NCI-H748 (cell line): ENCODE measurements at regions not wholly inside any gene's neighbourhood (a gene's known extent, or its start where the extent isn't known, plus 50 kb on each side); places are given as distances from the start of the nearest gene placed in this dataset.

ENCODE experiments used
- DNase-seq: peaks from one replicate; lab custom pipeline; 2025; ENCODE audit not compliant: unreplicated experiment; lab: John Stamatoyannopoulos, UW

GRCh38 chr2:150140777-150141176 is 346.7 kb downstream of the RND3 start:
- DNase-seq: no peak

- DNase-seq: no peak
These were observed 348.9 kb downstream of the RND3 start for GRCh38 chr2:150138587-150138986.

GRCh38 chr2:150137338-150138069 is 350.0 kb downstream of the RND3 start:
- DNase-seq: no peak

- no peak for DNase-seq
These were observed 350.6 kb downstream of the RND3 start for GRCh38 chr2:150136893-150137292.

- no peak for DNase-seq
These were observed 351.1 kb downstream of the RND3 start for GRCh38 chr2:150136401-150136800.

GRCh38 chr2:150135223-150135883 is 352.1 kb downstream of the RND3 start:
- DNase-seq: no peak

- DNase-seq: no peak
These were observed 353.1 kb downstream of the RND3 start for GRCh38 chr2:150134223-150134857.

GRCh38 chr2:150133623-150134022 is 353.8 kb downstream of the RND3 start:
- peak; percentile 47 for DNase-seq

GRCh38 chr2:150129921-150130575 is 357.4 kb downstream of the RND3 start:
- peak; percentile 85 for DNase-seq

DNA sequence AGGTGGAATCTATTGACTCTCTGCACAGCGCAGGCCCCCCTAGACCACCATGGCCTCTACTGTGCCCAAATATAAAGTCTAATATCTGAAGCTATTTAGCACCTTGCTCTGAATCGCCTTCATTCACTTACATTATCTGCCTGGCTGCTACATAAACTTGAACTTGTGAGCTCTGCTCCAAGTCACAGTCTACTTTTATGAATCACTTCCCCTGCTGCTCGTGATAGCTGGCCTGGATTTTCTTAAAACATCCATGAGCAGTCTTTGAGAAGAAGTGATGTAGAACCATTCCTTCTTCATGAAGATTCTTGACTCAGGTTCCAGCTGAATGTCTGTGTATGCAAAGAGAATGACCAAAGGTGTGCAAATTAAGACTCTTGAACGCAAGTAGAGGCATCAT is 359.5 kb downstream of the RND3 start:
- DNase-seq: no peak

DNA sequence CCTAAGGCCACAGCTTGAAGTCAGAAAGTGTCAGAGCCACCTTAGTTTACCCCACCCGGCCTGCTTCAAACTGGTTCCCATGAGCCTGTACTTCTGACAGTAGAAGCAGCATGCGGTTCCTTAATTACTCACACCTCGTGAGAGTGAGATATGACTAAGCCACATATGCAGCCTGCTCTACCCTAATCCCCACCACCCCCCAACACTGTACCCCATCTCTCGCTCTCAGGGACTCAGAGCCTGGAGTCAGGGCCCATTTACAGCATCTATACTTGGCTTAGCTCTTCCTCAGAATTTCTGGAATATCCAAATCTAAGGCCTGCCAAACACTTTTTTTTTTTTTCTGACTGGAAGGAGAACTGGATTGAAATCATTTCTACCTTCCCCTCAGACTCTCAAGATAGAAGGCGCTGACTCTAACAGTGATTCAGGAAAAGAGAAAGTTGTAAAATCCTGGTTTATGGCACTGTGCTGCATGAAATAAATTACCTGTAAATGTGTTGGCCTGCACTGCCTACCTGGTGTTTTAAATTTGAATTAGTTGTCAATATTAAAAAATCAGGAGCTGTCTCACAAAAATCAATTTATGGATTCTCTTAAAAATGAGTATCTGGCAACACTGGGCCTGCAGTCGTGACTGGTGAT is 360.0 kb downstream of the RND3 start:
- no peak for DNase-seq

DNA sequence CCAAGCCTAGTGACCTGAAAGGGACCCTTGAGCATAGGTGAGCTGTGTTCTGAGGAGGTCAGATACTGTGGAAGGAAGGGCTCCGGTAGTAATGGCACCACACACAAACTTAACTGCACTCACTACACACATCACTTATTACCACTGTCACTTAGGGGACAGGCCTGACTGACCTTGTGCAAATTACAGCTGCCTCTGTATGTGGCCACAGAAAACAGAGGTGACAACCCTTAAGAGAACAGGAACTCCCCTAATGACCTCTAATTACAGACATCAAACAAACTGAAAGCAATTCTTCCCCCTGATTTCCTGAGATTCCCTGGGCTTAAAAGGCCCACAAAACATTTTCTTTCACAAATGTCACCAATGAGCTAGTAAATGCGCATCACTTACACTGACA is 360.6 kb downstream of the RND3 start:
- DNase-seq: peak; percentile 44

GRCh38 chr2:150126143-150126740 is 361.2 kb downstream of the RND3 start:
- DNase-seq: peak; percentile 16

DNA sequence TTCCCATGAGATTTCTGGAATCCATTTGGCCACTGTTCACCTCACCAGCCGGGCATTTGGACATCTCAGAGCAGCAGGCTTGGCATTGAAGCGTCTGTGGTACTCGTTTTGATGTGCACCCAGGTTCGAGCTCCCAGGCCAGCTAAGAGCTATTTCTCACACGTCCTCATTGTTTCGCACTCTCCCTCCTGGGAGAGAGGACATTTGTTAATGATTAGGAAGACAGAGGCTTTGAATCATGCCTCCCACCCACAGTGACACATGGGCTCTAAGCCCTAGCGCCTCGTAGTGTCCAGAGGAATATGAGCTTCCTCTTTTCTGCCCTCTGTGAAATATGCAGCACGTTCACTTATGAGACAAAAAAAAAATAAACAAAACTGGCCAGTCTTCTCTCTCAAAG is 361.8 kb downstream of the RND3 start:
- DNase-seq: no peak

DNA sequence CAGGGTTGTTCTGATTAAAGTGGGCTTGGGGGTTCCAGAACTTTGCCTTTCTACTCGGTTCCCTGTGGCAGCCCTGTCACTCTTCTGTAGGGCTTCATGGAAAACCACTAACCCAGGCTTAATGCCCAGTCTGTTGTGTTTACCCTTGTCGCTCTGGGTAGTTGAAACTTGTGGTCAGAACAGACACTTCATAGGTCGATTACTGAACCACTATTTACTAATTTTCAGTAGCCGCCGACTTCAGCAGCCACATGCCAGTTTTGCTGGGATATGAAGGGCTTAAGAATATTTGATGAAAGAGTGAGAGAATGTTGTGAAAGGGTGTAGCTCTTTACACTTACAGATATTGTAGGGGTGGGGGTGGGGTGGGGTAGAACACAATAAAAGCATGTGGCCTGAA is 362.3 kb downstream of the RND3 start:
- no peak for DNase-seq

DNA sequence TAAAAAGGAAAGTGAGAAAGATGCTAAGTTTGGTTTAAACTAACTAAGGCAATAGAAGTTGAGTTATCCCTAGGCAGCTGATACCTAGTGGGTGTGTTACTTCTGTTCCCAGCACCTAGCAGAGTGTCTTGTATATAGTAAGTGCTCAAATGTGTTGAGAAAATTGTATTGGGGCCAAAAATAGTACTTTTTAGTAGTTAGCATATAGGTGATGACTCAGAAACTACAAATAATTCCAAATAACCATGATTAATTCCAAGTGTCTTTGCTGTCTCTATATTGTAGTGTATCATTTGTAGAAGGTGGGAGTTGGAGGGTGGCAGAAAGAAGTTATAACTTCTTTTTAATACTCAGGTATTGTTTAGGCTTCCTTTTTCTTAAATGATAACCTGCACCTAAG is 362.7 kb downstream of the RND3 start:
- DNase-seq: no peak

DNA sequence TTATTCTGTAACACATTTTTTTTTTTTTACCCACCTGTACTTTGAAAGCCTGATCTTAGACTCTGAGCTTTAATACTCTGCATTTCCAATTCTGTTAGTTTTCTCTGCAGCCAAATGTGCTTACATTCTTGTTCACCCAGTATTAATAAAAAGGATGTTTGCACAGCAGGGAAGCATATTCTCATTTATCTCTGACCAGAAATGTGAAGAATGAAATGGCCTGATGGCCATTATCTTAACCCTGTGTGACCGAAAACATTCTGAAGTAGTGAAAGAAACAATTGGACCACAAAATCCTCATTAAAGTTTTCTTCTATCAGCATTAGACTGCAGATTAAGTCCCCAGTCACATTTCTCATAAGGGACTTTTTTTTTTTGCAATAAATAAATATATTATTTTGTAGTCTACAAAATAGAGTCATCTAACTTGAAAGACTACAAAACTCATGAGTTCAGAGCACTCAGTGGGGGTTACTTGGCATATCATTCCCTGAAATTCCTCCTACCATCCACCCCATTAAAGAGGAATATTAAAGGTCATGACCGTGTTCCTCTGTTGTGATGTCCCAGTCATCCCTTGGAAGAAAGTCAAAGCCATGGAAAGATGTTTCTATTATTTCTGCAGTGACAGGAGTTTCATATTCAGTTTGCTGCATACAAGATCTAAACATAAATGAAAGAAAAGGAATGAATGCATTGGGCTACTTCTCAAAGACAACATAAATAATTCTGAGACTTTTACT is 364.4 kb downstream of the RND3 start:
- no peak for DNase-seq

DNA sequence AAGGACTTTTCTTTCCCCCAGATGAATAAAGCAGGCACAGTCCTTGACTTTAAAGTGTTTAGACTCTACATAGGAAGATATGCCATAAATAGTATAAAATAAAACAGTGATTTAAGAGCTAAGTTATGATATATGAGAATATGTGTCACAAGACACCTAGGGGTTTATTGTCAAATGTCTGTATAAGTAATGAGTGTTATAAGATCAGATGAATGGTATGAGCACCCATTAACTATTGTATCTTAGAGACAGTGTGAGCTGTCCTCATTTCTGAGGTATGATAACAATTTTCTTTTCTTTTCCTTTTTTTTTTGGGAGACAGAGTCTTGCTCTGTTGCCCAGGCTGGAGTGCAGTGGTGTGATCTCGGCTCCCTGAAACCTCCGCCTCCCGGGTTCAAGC is 365.3 kb downstream of the RND3 start:
- DNase-seq: no peak

DNA sequence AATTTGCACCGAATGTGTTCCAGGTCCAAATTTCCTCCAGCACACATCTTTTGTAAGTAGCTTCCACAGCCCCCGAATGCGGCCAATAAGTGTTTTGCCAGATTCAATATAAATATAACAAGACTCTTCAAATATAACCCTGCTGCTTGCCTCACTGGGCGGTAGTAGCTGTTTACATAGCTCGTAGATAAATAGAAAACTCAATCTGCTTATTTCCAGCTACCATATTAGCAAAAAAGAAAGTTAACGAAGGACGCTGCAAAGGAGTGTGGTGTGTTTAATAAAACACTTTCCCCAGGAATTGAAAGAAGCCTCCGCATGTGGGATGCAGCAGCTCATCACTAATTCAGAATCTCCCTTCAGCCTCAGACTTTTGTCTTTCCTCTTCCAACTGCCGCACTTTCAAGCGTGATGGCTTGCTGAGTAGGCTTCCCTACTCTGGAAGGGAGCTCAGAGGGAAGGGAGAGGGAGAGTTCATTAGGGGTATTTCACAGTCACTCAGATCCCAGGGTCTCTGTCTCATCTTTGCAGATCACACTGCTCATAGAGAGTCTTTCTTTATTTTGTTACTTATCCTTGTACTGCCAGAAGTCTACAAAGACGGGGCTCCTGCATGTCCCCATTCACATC is 367.0 kb downstream of the RND3 start:
- DNase-seq: peak; percentile 63

GRCh38 chr2:150119819-150120218 is 367.6 kb downstream of the RND3 start:
- DNase-seq: peak; percentile 80
